Activated B cell treated with CpG ODN at 0.5 μM for 24 hours (primary cell): ENCODE measurements at regions not wholly inside any gene's neighbourhood (a gene's known extent, or its start where the extent isn't known, plus 50 kb on each side); places are given as distances from the start of the nearest gene placed in this dataset.

ENCODE experiments used
- ATAC-seq: fragments of 200-7000 bp; cut with Tn5 transposase; one replicate; pipeline ENCODE4 v1.10.0; 2021; ENCODE audit warnings: low read depth, mild to moderate bottlenecking, moderate library complexity
- CTCF ChIA-PET: fragments of 350-600 bp; sonication (Branson Sonifier 250); formaldehyde crosslinking; loops from one replicate; lab custom pipeline; 2021; ENCODE audit warnings: antibody characterized with exemption; lab: Charles Lee
- POLR2A ChIA-PET: fragments of 350-600 bp; sonication (Branson Sonifier 250); formaldehyde crosslinking; loops from one replicate; lab custom pipeline; 2021; ENCODE audit warnings: antibody characterized with exemption; lab: Charles Lee
- DNase-seq: peaks from one replicate; pipeline ENCODE4 v3.0.0; 2022
- H3K27ac Mint-ChIP-seq: one replicate; pipeline ENCODE4 v1.8.0; 2020; ENCODE audit warnings: mixed read lengths
- H3K27me3 Mint-ChIP-seq: one replicate; pipeline ENCODE4 v1.8.0; 2021; ENCODE audit warnings: mixed read lengths
- H3K36me3 Mint-ChIP-seq: one replicate; pipeline ENCODE4 v1.8.0; 2021; ENCODE audit warnings: low read depth, mixed read lengths
- H3K4me1 Mint-ChIP-seq: one replicate; pipeline ENCODE4 v1.8.0; 2021; ENCODE audit warnings: mixed read lengths
- H3K4me3 Mint-ChIP-seq: one replicate; pipeline ENCODE4 v1.8.0; 2020; ENCODE audit warnings: mild to moderate bottlenecking, mixed read lengths
- H3K9me3 Mint-ChIP-seq: one replicate; pipeline ENCODE4 v1.8.0; 2020; ENCODE audit warnings: mixed read lengths
- CTCF ChIP-seq: fragments of 200-600 bp; IDR thresholded peaks from one replicate; pipeline ENCODE4 v1.8.0; 2022; ENCODE audit warnings: antibody characterized with exemption, mild to moderate bottlenecking
- intact Hi-C: fragments of 100-400 bp; cut with micrococcal nuclease; formaldehyde crosslinking; loops from one replicate; pipeline ENCODE4 v1.15.1; 2024

DNA sequence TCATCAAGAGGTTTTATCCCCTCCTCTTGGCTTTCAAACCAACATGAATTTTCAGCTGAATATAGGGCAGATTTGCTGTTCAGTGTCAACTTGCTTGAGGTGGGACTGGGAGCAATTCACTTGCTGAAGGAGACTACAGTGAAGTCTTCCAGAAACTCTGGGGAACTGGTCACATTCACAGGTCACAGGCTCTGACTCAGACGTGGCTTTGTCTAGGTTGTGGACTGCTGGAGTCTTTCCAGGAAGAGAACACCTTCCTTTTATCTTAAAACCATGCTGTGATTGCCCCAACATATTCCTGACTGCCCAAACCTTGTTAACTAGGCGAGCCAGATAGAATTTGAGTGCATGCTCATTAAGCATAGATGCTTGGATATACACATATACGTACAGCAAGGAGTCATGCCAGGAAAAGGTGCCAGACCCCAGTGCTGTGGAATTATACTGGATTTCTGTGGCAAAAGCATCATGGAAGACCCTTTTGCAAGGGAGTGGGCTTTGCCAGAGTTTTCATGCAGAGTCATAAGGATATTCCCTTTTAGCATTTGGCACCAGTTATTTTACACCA is 399.1 kb upstream of the TBL1XR1 start:
- no peaks in the 10 kb centered on the region for H3K9me3 Mint-ChIP-seq
- no peak for TF ChIP-seq CTCF
- no peak for DNase-seq
- H3K4me1 Mint-ChIP-seq = peaks cover 53% of the 10 kb centered on the region
- no peak for ATAC-seq
- no peak overlapping the region for H3K4me3 Mint-ChIP-seq
- no peaks in the 10 kb centered on the region for H3K27me3 Mint-ChIP-seq
- intact Hi-C loops = no loop called here
- ChIA-PET CTCF (no interaction called here), POLR2A (no interaction called here)
- no peaks in the 10 kb centered on the region for H3K36me3 Mint-ChIP-seq
- no peak overlapping the region for H3K27ac Mint-ChIP-seq

- no peaks in the 10 kb centered on the region for H3K9me3 Mint-ChIP-seq
- no peak overlapping the region for H3K27ac Mint-ChIP-seq
- intact Hi-C loops = no loop called here
- no peaks in the 10 kb centered on the region for H3K36me3 Mint-ChIP-seq
- no peaks in the 10 kb centered on the region for H3K27me3 Mint-ChIP-seq
- ATAC-seq (no peak), DNase-seq (no peak)
- TF ChIP-seq CTCF = no peak
- POLR2A ChIA-PET = no interaction called here
- CTCF ChIA-PET = no interaction called here
- H3K4me3 Mint-ChIP-seq = no peak overlapping the region
- peaks cover 50% of the 10 kb centered on the region for H3K4me1 Mint-ChIP-seq
Measured at GRCh38 chr3:177596816-177597271, 399.6 kb upstream of the TBL1XR1 start.

GRCh38 chr3:177597311-177598096 is 400.2 kb upstream of the TBL1XR1 start:
- peak overlapping the region; percentile 83 for H3K27ac Mint-ChIP-seq
- DNase-seq (no peak), ATAC-seq (peak; percentile 84)
- no peak for TF ChIP-seq CTCF
- intact Hi-C loops = loop anchor here (2.0 kb wide), 1 partner anchor 19 kb away; no protein-coding TSS in a partner anchor
- H3K9me3 Mint-ChIP-seq = no peaks in the 10 kb centered on the region
- no peaks in the 10 kb centered on the region for H3K27me3 Mint-ChIP-seq
- H3K36me3 Mint-ChIP-seq = no peaks in the 10 kb centered on the region
- CTCF ChIA-PET = no interaction called here
- peaks cover 56% of the 10 kb centered on the region for H3K4me1 Mint-ChIP-seq
- H3K4me3 Mint-ChIP-seq = peak overlapping the region; percentile 68
- POLR2A ChIA-PET = interaction anchor here (1.4 kb wide), 1 partner anchor 400 kb away, joined by 4 read pairs; the partner anchor contains the start of gene TBL1XR1

DNA sequence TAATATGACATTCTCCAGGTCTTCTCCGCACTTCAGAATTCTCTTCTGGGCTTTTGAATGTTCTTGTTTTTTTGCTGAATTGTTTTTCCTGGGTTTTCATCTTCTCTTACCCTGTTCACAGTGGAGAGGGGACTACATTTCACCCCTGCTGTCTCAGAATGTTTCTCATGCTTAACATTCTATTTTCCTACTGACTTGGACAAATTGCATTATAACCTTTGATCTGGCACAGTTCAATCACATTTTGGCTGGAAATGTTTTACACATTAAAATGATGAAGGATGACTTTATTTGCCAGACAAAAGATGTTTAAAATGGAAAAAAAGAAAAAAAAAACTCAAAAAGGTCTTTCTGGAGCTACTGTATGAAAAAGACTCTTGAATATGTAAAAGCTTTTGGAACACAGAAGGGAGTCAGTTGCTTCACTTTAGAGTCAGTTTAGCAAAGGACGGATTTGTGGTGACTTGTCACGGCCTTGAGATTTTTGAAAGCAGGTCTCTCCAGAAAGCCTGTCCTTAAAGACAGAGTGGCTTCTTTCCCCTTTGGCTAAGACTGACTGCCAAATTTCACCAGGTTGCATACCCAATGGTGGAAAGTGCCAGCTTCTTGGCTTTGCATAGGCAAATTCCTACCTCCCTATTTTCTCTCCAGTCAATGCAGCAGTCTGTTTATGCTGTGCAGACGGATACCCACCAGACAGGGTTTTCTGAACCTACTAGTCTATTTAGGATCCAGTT is 401.0 kb upstream of the TBL1XR1 start:
- DNase-seq = no peak
- Mint-ChIP-seq H3K27ac (peak overlapping the region; percentile 83), H3K4me3 (peak overlapping the region; percentile 68), H3K27me3 (no peaks in the 10 kb centered on the region), H3K36me3 (no peaks in the 10 kb centered on the region), H3K4me1 (peaks cover 64% of the 10 kb centered on the region), H3K9me3 (no peaks in the 10 kb centered on the region)
- ChIA-PET CTCF (no interaction called here), POLR2A (interaction anchor here (0.8 to 1.4 kb wide), 2 partner anchors 401 to 417 kb away, joined by 3 to 4 read pairs; partner anchors contain the start of gene TBL1XR1)
- intact Hi-C loops = loop anchor here (2.0 kb wide), 1 partner anchor 19 kb away; no protein-coding TSS in a partner anchor
- TF ChIP-seq CTCF = no peak
- ATAC-seq = no peak

DNA sequence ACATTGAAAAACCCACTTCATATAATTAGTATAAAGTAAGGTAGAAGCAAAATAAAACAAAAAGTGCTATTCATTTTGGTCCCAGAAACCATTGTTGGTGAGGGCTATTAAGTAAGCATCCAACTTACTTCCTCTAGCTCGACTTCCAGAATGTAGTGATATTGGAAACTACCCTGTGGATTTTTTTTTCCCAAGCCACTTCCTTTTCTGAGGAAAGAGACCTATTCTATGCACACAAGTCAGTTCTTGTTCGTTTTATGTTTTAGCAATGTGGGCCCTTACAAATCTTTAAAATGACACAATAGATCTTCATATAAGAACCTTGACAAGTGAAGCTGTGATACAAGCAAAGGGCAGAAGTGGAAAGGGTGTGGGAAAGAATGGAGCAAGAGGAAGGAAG is 402.0 kb upstream of the TBL1XR1 start:
- no peaks in the 10 kb centered on the region for H3K9me3 Mint-ChIP-seq
- no peak for DNase-seq

More for the DNA sequence above, 402.0 kb upstream of the TBL1XR1 start:
- Mint-ChIP-seq H3K27me3 (no peaks in the 10 kb centered on the region), H3K36me3 (no peaks in the 10 kb centered on the region), H3K4me1 (peaks cover 71% of the 10 kb centered on the region), H3K27ac (no peak overlapping the region), H3K4me3 (no peak overlapping the region)
- ChIA-PET POLR2A (no interaction called here), CTCF (no interaction called here)
- ATAC-seq = no peak
- intact Hi-C loops = loop anchor here (2.0 kb wide), 1 partner anchor 21 kb away; no protein-coding TSS in a partner anchor
- no peak for TF ChIP-seq CTCF
